Activated CD8-positive, alpha-beta memory T cell treated with anti-CD3 and anti-CD28 coated beads for 24 hours (primary cell): ENCODE measurements at regions not wholly inside any gene's neighbourhood (a gene's known extent, or its start where the extent isn't known, plus 50 kb on each side); places are given as distances from the start of the nearest gene placed in this dataset.
"Not testable (repeated sequence)": the region's sequence is repeated elsewhere in the genome, so short reads cannot be mapped to it uniquely, and the experiment has no call there.

ENCODE experiments used
- DNase-seq: peaks from one replicate; pipeline ENCODE4 v3.0.0-alpha.2; 2020

- DNase-seq: no peak
Measured at GRCh38 chr15:39230205-39230907, 350.5 kb upstream of the THBS1 start.

GRCh38 chr15:39230908-39231285 lies 350.0 kb upstream of the THBS1 start:
- DNase-seq: no peak

- no peak for DNase-seq
Measured at GRCh38 chr15:39232512-39232911, 348.4 kb upstream of the THBS1 start.

- no peak for DNase-seq
Measured at GRCh38 chr15:39235084-39235795, 345.6 kb upstream of the THBS1 start.

GRCh38 chr15:39236375-39236774 lies 344.5 kb upstream of the THBS1 start:
- no peak for DNase-seq

- DNase-seq: no peak
Measured at GRCh38 chr15:39238443-39238842, 342.4 kb upstream of the THBS1 start.

GRCh38 chr15:39239562-39239961 lies 341.3 kb upstream of the THBS1 start:
- no peak for DNase-seq

- DNase-seq: no peak
Measured at GRCh38 chr15:39242345-39242744, 338.5 kb upstream of the THBS1 start.

- no peak for DNase-seq
Measured at GRCh38 chr15:39243396-39243795, 337.5 kb upstream of the THBS1 start.

- DNase-seq: no peak
Measured at GRCh38 chr15:39244776-39245175, 336.1 kb upstream of the THBS1 start.

GRCh38 chr15:39246523-39246922 lies 334.4 kb upstream of the THBS1 start:
- no peak for DNase-seq

- no peak for DNase-seq
Measured at GRCh38 chr15:39247574-39247973, 333.3 kb upstream of the THBS1 start.

- DNase-seq: no peak
Measured at GRCh38 chr15:39248204-39248603, 332.7 kb upstream of the THBS1 start.

- no peak for DNase-seq
Measured at GRCh38 chr15:39250001-39250400, 330.9 kb upstream of the THBS1 start.

- DNase-seq: no peak
Measured at GRCh38 chr15:39250460-39251186, 330.3 kb upstream of the THBS1 start.

GRCh38 chr15:39251413-39252133 lies 329.3 kb upstream of the THBS1 start:
- DNase-seq: no peak

GRCh38 chr15:39252134-39252470 lies 328.8 kb upstream of the THBS1 start:
- DNase-seq: no peak

GRCh38 chr15:39253552-39253951 lies 327.3 kb upstream of the THBS1 start:
- no peak for DNase-seq

- no peak for DNase-seq
Measured at GRCh38 chr15:39254181-39254580, 326.7 kb upstream of the THBS1 start.

- DNase-seq: no peak
Measured at GRCh38 chr15:39255760-39256159, 325.1 kb upstream of the THBS1 start.

GRCh38 chr15:39260391-39260790 lies 320.5 kb upstream of the THBS1 start:
- no peak for DNase-seq

- DNase-seq: no peak
Measured at GRCh38 chr15:39260791-39261190, 320.1 kb upstream of the THBS1 start.

GRCh38 chr15:39261397-39262183 lies 319.3 kb upstream of the THBS1 start:
- DNase-seq: not testable (repeated sequence)
